Mammary epithelial cell (primary cell): ENCODE measurements at regions not wholly inside any gene's neighbourhood (a gene's known extent, or its start where the extent isn't known, plus 50 kb on each side); places are given as distances from the start of the nearest gene placed in this dataset.

ENCODE experiments used
- CTCF ChIP-seq, 2 donors: IDR thresholded peaks in 1 of 2; conservative IDR thresholded peaks in 1 of 2; 2 replicates each; pipeline ENCODE4 v1.5.1; 2011 to 2012; ENCODE audit warnings: inconsistent platforms in 2 of 2, low read length in 2 of 2, mild to moderate bottlenecking in 2 of 2, control low read depth in 1 of 2, low read depth in 1 of 2; ENCODE audit not compliant: insufficient read depth in 1 of 2; ENCODE audit errors: extremely low read depth in 1 of 2
- EZH2 ChIP-seq: IDR thresholded peaks from 2 replicates; pipeline ENCODE4 v1.6.1; 2012; ENCODE audit warnings: low read length, inconsistent platforms, borderline replicate concordance

- no peak for TF ChIP-seq CTCF (conservative IDR thresholded peaks at IDR 0.05 in 1 of 2, IDR thresholded peaks at IDR 0.05 in 1 of 2; ENCODE audit: extremely low read depth in 1 of 2, insufficient read depth in 1 of 2, low read depth in 1 of 2, low read length in 2 of 2)
- TF ChIP-seq EZH2: no peak
Measured at GRCh38 chr3:4222574-4223175, 80.5 kb upstream of the SETMAR start.
